ENCODE measurements at regions not wholly inside any gene's neighbourhood (a gene's known extent, or its start where the extent isn't known, plus 50 kb on each side); places are given as distances from the start of the nearest gene placed in this dataset.
"Not testable (repeated sequence)": the region's sequence is repeated elsewhere in the genome, so short reads cannot be mapped to it uniquely, and the experiment has no call there.

GRCh38 chr2:89076771-89077170 lies 385.3 kb downstream of the RPIA start:
- ATAC-seq; DNase-seq; intact Hi-C loops (cut with micrococcal nuclease): not testable (repeated sequence)

DNA sequence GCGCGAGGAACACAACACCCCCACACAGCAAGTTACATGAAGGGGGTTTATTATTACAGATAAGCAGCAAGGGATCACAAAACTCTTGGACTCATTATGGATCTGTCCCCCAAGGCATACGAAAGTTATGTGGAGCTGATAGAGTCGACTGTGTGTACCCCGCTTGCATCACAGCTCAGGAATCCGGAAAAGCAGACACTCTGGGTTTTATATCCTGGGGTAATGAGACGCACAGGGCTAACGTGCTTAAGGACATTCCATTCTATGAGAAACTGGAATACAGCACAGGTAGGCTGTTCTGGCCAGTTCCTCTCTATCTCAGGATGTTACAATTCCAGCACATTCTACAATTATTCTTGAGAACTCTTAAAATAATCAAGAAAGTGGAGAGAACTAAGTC lies 401.4 kb downstream of the RPIA start:
- DNase-seq; intact Hi-C loops (cut with micrococcal nuclease); ATAC-seq: not testable (repeated sequence)

- DNase-seq; ATAC-seq; intact Hi-C loops (cut with micrococcal nuclease): not testable (repeated sequence)
These were observed 403.6 kb downstream of the RPIA start for GRCh38 chr2:89095060-89095459.

DNA sequence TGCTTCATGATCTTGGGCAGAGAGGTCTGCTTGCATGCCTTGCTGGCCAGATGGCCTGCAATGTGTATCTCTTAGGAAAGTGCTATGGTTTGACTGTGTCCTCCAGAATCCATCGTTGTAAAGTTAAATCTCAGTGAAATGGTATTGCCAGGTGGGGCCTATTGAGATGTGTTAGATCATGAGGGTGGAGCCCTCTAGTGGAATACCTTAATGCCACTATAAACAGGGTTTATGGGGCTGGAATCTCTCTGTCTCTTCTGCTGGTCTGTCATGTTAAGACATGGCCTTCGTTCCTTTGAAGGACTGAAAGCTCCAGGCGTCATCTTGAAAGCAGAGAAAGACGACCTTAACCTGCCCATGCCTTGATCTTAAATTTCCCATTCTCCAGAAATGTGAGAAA lies 411.1 kb downstream of the RPIA start:
- DNase-seq; ATAC-seq; intact Hi-C loops (cut with micrococcal nuclease): not testable (repeated sequence)

- ATAC-seq; DNase-seq; intact Hi-C loops (cut with micrococcal nuclease): not testable (repeated sequence)
These were observed 415.0 kb downstream of the RPIA start for GRCh38 chr2:89106369-89107019.

GRCh38 chr2:89112434-89112833 lies 421.0 kb downstream of the RPIA start:
- intact Hi-C loops (cut with micrococcal nuclease); DNase-seq: not testable (repeated sequence)
- ATAC-seq: peak; percentile 52

- DNase-seq; intact Hi-C loops (cut with micrococcal nuclease); ATAC-seq: not testable (repeated sequence)
These were observed 421.8 kb downstream of the RPIA start for GRCh38 chr2:89113286-89113685.

- intact Hi-C loops (cut with micrococcal nuclease); ATAC-seq; DNase-seq: not testable (repeated sequence)
These were observed 438.0 kb downstream of the RPIA start for GRCh38 chr2:89129440-89129839.

DNA sequence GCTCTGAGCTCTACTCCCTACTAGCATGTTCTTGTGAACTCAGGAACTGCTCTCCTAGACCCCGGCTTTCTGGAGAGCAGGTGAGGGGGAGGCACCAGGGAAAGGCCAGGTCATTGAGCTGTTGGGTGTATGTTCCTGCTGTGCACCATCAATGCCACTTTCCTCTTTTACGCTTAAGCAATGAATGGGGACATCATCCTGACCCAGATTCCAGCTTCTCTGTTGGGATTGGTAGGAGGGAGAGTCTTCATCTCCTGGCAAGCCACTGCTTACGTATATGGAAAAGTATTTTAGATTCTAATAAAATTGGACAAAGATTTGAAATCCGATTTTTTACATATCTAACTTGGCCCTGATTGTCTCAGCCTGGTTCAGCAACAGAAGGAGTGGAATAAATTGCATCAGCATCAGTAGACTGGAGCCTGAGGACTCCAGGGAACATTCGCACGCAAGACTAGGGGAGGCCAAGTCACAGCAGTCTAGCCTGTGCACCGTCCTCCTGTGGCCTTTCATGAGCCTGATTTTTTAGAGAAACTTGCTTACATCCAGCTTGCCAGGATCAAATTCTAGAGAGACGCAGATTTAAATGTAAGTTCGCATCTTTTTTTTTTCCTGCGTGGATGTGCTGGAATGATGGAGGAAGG lies 439.3 kb downstream of the RPIA start:
- ATAC-seq: peak; percentile 83
- DNase-seq; intact Hi-C loops (cut with micrococcal nuclease): not testable (repeated sequence)

GRCh38 chr2:89142959-89143358 lies 451.5 kb downstream of the RPIA start:
- intact Hi-C loops (cut with micrococcal nuclease); DNase-seq; ATAC-seq: not testable (repeated sequence)

- DNase-seq; ATAC-seq; intact Hi-C loops (cut with micrococcal nuclease): not testable (repeated sequence)
These were observed 453.9 kb downstream of the RPIA start for GRCh38 chr2:89145342-89145741.

DNA sequence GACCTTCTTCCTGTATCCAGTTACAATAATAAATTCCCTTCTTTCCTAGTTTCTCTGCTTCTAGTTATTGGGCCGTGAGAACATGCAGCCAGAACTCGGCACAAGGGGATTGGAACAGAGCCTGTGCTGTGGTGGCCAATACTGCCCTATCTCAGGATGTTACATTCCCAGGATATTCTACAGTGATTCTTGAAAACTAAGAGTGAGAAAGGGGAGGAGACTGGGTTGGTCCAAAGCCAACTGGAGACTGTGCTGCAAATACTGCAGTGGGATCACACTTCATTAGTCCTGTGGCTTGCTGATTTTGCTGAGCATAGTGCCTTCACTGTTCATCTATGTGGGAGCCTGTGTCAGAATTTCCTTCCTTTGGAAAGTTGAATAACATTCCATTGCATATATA lies 456.8 kb downstream of the RPIA start:
- DNase-seq; intact Hi-C loops (cut with micrococcal nuclease): not testable (repeated sequence)
- peak; percentile 43 for ATAC-seq

- DNase-seq; intact Hi-C loops (cut with micrococcal nuclease); ATAC-seq: not testable (repeated sequence)
These were observed 460.2 kb downstream of the RPIA start for GRCh38 chr2:89151699-89152098.

DNA sequence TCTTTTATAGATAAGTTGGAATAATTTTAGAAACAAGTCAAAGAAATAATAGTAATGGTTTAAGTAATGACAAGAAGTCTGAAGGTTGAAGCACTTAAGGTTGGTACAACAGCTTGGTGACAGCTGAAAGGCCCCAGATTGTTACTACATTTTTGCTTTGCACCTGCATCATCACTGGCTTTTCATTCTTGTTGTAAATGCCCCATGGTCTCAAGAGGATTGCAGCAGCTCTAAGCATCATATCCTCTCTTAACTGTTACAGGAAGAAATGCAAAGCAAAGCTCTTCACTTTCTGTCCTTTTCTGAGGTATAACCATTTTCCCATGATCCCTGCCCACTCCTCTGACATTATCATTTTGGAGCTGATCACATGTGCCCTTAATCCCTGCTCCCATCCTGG lies 461.0 kb downstream of the RPIA start:
- not testable (repeated sequence) for ATAC-seq

DNA sequence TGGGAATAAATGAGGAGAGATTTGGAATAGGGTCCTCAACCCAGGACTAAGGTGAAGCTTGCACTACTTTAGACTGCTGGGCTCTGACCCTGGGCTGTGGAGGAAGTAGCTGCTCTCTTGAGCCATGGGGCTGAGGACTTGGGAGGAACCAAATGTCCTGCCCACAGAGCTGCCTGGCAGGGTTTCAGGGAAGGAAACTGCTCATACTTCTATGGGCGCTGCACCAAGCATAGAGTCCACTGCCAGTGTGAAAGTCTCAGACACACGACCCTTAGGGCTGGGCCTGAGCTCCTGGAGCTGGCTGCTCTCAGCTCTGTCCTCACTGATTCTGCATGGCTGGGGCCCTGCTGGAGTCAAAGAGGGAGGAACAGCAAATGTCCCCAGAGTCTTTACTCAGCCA lies 461.7 kb downstream of the RPIA start:
- intact Hi-C loops (cut with micrococcal nuclease): not testable (repeated sequence)
- DNase-seq (peak; percentile 48), ATAC-seq (peak; percentile 79)

More for the DNA sequence above, 461.0 kb downstream of the RPIA start:
- DNase-seq; intact Hi-C loops (cut with micrococcal nuclease): not testable (repeated sequence)

- intact Hi-C loops (cut with micrococcal nuclease): not testable (repeated sequence)
- ATAC-seq (peak; percentile 61), DNase-seq (peak; percentile 19)
These were observed 462.8 kb downstream of the RPIA start for GRCh38 chr2:89154247-89154682.

GRCh38 chr2:89160306-89160705 lies 468.8 kb downstream of the RPIA start:
- ATAC-seq; DNase-seq; intact Hi-C loops (cut with micrococcal nuclease): not testable (repeated sequence)

GRCh38 chr2:89161626-89162025 lies 470.2 kb downstream of the RPIA start:
- ATAC-seq; intact Hi-C loops (cut with micrococcal nuclease); DNase-seq: not testable (repeated sequence)

DNA sequence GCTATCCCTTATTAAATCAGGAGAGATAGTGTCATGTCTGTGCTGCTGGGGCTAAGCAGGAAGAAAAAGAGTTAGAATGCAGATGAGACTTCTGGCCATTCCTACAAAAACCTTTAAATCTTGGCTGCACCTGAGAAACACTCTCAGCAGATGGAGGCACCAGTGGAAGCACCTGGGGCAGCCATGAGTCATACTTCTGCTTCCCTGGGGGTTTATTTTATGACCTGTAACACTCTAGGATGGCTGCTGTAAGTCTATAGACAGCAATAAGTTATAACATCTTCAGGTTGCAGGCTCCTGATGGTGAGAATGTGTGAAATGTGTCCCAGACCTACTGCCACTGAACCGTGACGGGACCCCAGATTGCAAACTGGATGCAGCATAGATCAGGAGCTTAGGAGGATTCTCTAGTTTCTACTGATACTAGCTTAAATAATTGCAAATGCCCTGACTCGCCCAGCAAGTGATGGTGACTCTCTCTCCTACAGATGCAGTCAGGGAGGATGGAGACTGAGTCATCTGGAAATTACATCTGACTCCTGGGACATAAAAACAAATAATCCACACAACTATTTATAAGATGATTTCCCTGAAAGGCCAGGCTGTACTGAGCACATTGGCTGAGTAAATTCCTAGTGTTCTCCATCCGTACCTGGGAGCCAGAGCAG lies 479.2 kb downstream of the RPIA start:
- intact Hi-C loops (cut with micrococcal nuclease); ATAC-seq; DNase-seq: not testable (repeated sequence)

GRCh38 chr2:89171174-89171519 lies 479.7 kb downstream of the RPIA start:
- intact Hi-C loops (cut with micrococcal nuclease); DNase-seq; ATAC-seq: not testable (repeated sequence)
